NOMO-1 (cell line): ENCODE measurements at regions not wholly inside any gene's neighbourhood (a gene's known extent, or its start where the extent isn't known, plus 50 kb on each side); places are given as distances from the start of the nearest gene placed in this dataset.

Experiments used
- DNase-seq, 2 experiments: peaks; one replicate each; lab custom pipeline; 2025; ENCODE audit not compliant: unreplicated experiment in 2 of 2; lab: John Stamatoyannopoulos, UW

DNA sequence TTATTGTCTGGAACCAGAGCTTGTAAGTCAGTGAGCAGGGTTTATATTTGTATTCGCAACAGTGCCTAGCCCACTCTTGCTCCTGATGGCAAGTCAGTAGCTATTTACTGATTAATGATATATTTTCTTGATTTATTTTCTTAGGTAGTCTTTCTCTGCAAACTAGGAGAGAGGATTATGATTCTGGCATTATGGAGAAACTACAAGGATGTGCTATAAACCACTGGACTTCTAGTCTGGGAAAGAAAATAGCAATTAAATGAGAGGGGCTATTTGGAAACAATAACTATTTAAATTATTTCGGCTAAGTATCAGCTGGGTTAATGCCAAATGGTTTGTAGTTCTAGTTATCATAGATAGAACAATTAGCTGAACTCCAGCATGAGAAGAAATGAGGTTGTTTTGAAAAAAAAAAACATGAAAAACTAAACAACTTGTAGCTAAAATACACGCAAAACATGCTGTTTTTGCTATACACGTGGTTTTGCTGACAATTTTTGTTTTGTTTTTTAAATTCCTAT, 304.9 kb upstream of the TCF21 start:
- DNase-seq = no peak

DNA sequence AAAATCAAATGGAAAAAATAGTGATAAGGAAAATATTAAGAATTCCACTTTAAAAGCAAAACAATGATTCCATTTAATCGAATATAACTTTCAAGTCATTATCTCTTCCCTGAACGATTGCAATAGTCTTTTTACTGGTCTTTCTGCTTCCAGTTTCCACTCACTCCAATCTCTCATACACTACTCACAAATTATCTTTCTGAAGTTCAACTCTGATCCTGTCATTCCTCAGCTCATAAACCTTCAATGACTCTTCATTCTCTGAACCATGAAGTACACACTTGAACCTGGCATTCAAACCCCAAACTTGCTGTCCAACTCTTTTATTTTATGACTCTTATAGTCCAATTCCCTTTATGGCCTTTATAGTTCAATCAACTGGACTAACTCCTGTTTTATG, 304.1 kb upstream of the TCF21 start:
- DNase-seq = no peak

GRCh38 chr6:133585978-133586377, 302.9 kb upstream of the TCF21 start:
- DNase-seq = no peak

GRCh38 chr6:133587546-133588160, 301.3 kb upstream of the TCF21 start:
- DNase-seq = no peak

DNA sequence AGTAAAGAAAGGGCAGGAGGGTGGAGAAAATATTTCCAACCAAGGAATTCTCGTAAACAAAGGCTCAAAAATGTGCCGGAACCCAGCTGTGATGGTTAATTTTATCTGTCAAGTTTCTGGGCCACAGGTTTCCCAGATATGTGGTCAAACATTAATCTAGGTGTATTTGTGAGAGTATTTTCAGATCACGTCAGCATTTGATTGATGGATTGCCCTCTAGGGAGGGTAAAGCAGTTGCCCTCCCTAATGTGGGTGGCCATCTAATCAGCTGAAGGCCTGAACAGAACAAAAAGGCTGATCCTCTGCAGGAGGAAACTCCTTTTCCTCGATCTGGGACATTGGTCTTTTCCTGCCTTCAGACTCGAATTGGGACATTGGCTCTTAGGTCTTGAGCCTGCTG, 298.7 kb upstream of the TCF21 start:
- DNase-seq = no peak

DNA sequence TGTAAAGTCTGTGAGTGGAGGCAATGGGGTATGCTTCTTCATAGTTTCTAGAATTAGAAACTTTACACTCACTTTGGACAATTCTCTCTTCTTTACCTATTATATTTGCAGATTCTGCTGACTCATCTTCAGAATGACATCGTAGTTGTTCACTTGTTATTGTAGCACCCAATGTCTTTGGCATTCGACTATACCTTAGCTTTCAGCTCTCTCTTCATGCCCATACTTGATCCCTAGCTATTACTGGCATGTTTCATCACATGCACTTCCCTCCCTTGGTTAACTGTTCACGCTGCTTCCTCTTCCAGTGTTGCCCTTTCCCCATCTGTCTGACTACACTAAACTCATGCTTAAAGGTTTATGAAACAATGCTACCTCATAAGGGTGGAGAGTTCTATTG, 298.1 kb upstream of the TCF21 start:
- peak; percentile 2 to 6 for DNase-seq

GRCh38 chr6:133591275-133591674, 297.6 kb upstream of the TCF21 start:
- no peak for DNase-seq

DNA sequence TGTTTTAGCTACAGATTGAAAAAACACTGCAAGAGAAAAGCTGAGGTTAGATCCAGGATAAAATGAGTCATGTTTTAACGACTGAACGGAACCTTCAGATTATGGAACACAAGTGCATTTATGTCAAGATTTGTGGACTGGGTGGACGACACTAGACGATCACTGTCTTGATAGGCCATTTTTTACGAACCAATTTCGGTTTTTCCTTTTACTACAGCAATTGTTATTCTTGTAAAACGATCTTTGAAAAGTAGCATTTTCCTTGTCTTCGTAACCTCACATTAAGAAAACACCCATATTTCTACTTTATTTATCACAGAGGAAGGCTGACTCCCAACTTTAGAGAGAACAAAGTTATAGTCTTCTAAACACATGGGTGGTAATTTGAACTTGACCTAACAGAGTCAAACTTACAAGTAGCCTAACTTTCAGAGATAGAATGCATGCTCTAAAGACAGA, 294.2 kb upstream of the TCF21 start:
- no peak for DNase-seq

GRCh38 chr6:133595111-133595761, 293.7 kb upstream of the TCF21 start:
- no peak for DNase-seq

GRCh38 chr6:133606852-133607251, 282.1 kb upstream of the TCF21 start:
- DNase-seq = no peak

DNA sequence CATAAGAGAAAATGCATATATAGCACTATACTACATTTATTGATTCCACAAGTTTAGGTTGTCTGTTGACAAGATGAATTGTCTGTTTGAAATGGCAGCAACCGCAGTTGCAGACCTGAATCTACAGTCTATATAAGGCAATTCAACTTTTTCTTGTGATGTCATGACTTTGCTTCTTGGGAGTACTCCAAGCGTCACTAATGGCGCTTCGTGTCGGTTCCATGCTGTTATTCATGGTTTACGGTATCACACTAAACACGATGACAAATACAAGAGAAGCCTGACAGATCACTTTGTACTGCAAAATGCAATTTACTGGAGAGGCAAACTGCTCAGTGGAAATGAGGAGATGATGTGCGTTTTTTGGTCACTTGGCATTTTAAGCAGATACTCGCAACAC, 280.3 kb upstream of the TCF21 start:
- no peak for DNase-seq

GRCh38 chr6:133609415-133610226, 279.3 kb upstream of the TCF21 start:
- no peak for DNase-seq

- DNase-seq = no peak
Observed at GRCh38 chr6:133610227-133610840, 278.6 kb upstream of the TCF21 start.

- DNase-seq = no peak
Observed at GRCh38 chr6:133610971-133611370, 277.9 kb upstream of the TCF21 start.

DNA sequence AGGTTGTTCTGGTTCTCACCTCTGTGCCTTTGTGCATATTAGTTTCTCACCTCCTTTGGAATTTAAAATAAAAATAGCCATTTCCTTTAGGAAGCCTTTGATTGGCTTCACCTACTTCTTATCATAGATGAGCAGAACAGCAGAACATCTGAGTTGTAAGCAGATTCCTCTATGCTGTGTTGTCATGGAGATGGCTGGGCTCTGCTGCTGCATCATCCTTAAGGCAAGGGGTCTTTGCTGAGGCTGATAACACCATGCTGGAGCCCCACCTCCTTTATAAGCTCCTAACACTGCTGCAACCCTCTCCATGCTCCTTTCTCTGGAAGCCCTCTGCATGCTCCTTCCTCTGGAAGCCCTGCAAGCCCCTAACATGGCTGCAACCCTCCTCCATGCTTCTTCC, 276.5 kb upstream of the TCF21 start:
- DNase-seq = no peak

DNA sequence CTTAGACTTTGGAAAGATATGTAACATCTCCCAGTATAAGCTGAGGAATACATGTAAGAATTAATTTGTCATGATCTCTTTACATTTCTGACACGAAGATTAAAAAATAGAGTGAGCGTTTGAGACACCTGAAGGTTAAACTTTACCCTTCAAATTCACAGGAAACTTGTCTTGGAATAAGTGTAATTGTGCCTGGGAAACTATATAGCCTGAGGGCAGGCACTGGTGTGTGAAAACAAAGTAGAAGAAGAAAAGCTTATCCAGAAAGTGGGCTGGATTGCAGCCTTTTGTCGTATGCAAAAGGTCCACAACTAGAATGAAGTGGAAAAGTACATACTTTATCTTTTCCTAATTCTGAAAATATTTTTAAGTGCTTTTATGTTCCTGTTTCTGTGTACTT, 275.7 kb upstream of the TCF21 start:
- DNase-seq = no peak

- DNase-seq = no peak
Observed at GRCh38 chr6:133621751-133622150, 267.2 kb upstream of the TCF21 start.

GRCh38 chr6:133623065-133623464, 265.8 kb upstream of the TCF21 start:
- DNase-seq = no peak

DNA sequence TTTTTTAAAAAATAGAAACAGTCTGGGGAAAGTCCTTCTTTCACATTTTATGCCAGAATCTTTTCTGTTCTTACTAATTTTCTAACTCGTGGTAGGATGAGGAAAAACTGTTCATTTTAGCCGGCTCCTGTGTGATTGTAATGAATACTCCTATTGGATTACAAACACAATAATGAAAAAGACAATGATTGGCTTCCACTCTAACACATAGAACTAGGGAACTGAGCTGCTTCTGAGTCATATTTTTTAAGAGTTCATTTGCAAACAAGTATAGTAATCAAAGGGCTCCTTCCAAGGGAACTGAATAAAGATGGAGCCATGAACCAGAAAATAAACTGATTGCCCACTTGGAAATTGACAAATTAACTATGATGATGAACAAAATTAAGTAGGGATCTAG, 265.3 kb upstream of the TCF21 start:
- DNase-seq = no peak

- DNase-seq = no peak
Observed at GRCh38 chr6:133626096-133626666, 262.7 kb upstream of the TCF21 start.

GRCh38 chr6:133629970-133630369, 258.9 kb upstream of the TCF21 start:
- DNase-seq = no peak
